IMR-90 (cell line): ENCODE measurements at regions not wholly inside any gene's neighbourhood (a gene's known extent, or its start where the extent isn't known, plus 50 kb on each side); places are given as distances from the start of the nearest gene placed in this dataset.
"Not testable (repeated sequence)": the region's sequence is repeated elsewhere in the genome, so short reads cannot be mapped to it uniquely, and the experiment has no call there.

Experiments used
- ATAC-seq: fragments of 200-7000 bp; cut with Tn5 transposase; 2 replicates; pipeline ENCODE4 v1.9.1; 2020; ENCODE audit warnings: low read depth, mild to moderate bottlenecking, moderate library complexity
- BruUV-seq: library from RNA; stranded (reverse); fragments of 400-500 nt; replicated peaks from 2 replicates; lab custom pipeline; 2021; lab: Mats Ljungman, UMichigan
- CTCF ChIA-PET: fragments of 300-600 bp; formaldehyde crosslinking; extraction: SDS; loops from one replicate; lab custom pipeline; 2021; ENCODE audit warnings: antibody characterized with exemption; lab: Yijun Ruan, JAX
- POLR2A ChIA-PET: fragments of 300-600 bp; sonication (Branson Sonifier 250); formaldehyde crosslinking; loops from one replicate; lab custom pipeline; 2022; ENCODE audit warnings: antibody characterized with exemption; ENCODE audit not compliant: unreplicated experiment; lab: Charles Lee
- DNase-seq: peaks from one replicate; pipeline ENCODE4 v3.0.0; 2013
- H2AFZ ChIP-seq: replicated peaks from 2 replicates; pipeline ENCODE3; 2013; ENCODE audit warnings: low read length, mild to moderate bottlenecking; ENCODE audit not compliant: poor library complexity
- H2AK5ac ChIP-seq: 2 replicates; pipeline ENCODE4 v1.6.1; 2013; ENCODE audit warnings: low read depth, low read length, inconsistent platforms
- H2AK9ac ChIP-seq: replicated peaks from 2 replicates; pipeline ENCODE3; 2013; ENCODE audit warnings: mild to moderate bottlenecking, low read depth, low read length, moderate library complexity; ENCODE audit not compliant: poor library complexity
- H2BK120ac ChIP-seq: 2 replicates; pipeline ENCODE4 v1.6.1; 2013; ENCODE audit warnings: low read depth, low read length, inconsistent platforms
- H2BK15ac ChIP-seq: 3 replicates; pipeline ENCODE4 v1.6.1; 2013; ENCODE audit warnings: low read depth, low read length, inconsistent platforms
- H2BK20ac ChIP-seq: 2 replicates; pipeline ENCODE4 v1.6.1; 2013; ENCODE audit warnings: low read depth, mild to moderate bottlenecking, inconsistent platforms, low read length, moderate library complexity
- H2BK5ac ChIP-seq: 2 replicates; pipeline ENCODE4 v1.6.1; 2013; ENCODE audit warnings: mild to moderate bottlenecking, low read depth, low read length, inconsistent platforms; ENCODE audit not compliant: poor library complexity, severe bottlenecking
- H3K14ac ChIP-seq: replicated peaks from 2 replicates; pipeline ENCODE4 v1.6.1; 2013; ENCODE audit warnings: low read depth, low read length, inconsistent platforms
- H3K18ac ChIP-seq: 2 replicates; pipeline ENCODE4 v1.6.1; 2013; ENCODE audit warnings: low read depth, low read length, control low read depth
- H3K23ac ChIP-seq: 2 replicates; pipeline ENCODE4 v1.6.1; 2013; ENCODE audit warnings: low read depth, low read length, inconsistent platforms
- H3K27ac ChIP-seq: 2 replicates; pipeline ENCODE4 v1.5.1; 2013; ENCODE audit warnings: mild to moderate bottlenecking, control low read depth, low read length; ENCODE audit not compliant: insufficient read depth
- H3K27me3 ChIP-seq: 2 replicates; pipeline ENCODE4 v1.6.1; 2013; ENCODE audit warnings: low read length; ENCODE audit not compliant: control insufficient read depth, insufficient read depth
- H3K36me3 ChIP-seq: 2 replicates; pipeline ENCODE4 v1.6.1; 2013; ENCODE audit warnings: low read length, mixed read lengths; ENCODE audit not compliant: control insufficient read depth, insufficient read depth
- H3K4ac ChIP-seq: 2 replicates; pipeline ENCODE4 v1.6.1; 2013; ENCODE audit warnings: low read depth, low read length, inconsistent platforms
- H3K4me1 ChIP-seq: 2 replicates; pipeline ENCODE4 v1.6.1; 2013; ENCODE audit warnings: low read length, mixed read lengths; ENCODE audit not compliant: control insufficient read depth, insufficient read depth
- H3K4me2 ChIP-seq: 2 replicates; pipeline ENCODE4 v1.6.1; 2013; ENCODE audit warnings: low read depth, mild to moderate bottlenecking, control low read depth, low read length, moderate library complexity
- H3K4me3 ChIP-seq: 2 replicates; pipeline ENCODE4 v1.5.1; 2013; ENCODE audit warnings: low read depth, mild to moderate bottlenecking, control low read depth, low read length, moderate library complexity; ENCODE audit not compliant: insufficient read depth
- H3K56ac ChIP-seq: 2 replicates; pipeline ENCODE4 v1.6.1; 2013; ENCODE audit warnings: low read length, inconsistent platforms; ENCODE audit not compliant: insufficient read depth; ENCODE audit errors: extremely low read depth
- H3K79me1 ChIP-seq, 2 experiments: 2 replicates each; pipeline ENCODE4 v1.6.1; 2013; ENCODE audit warnings: low read length in 2 of 2, inconsistent platforms in 1 of 2, low read depth in 1 of 2
- H3K9ac ChIP-seq: 2 replicates; pipeline ENCODE4 v1.6.1; 2013; ENCODE audit warnings: low read depth, low read length, control low read depth
- H3K9me1 ChIP-seq: 2 replicates; pipeline ENCODE4 v1.6.1; 2013; ENCODE audit warnings: low read length, inconsistent platforms; ENCODE audit not compliant: insufficient read depth
- H3K9me3 ChIP-seq: 2 replicates; pipeline ENCODE4 v1.6.1; 2013; ENCODE audit warnings: low read length; ENCODE audit not compliant: control insufficient read depth, insufficient read depth
- H4K20me1 ChIP-seq: 2 replicates; pipeline ENCODE4 v1.6.1; 2013; ENCODE audit warnings: low read length, inconsistent platforms; ENCODE audit not compliant: insufficient read depth
- H4K5ac ChIP-seq: 2 replicates; pipeline ENCODE4 v1.6.1; 2013; ENCODE audit warnings: mild to moderate bottlenecking, low read depth, low read length, control low read depth
- H4K8ac ChIP-seq, 2 experiments: 2 replicates each; pipeline ENCODE4 v1.6.1; 2013; ENCODE audit warnings: low read depth in 2 of 2, low read length in 2 of 2, control low read depth in 1 of 2, inconsistent platforms in 1 of 2
- H4K91ac ChIP-seq: 2 replicates; pipeline ENCODE4 v1.6.1; 2013; ENCODE audit warnings: low read depth, low read length, inconsistent platforms; ENCODE audit not compliant: insufficient read depth
- CHD1 ChIP-seq: IDR thresholded peaks from 2 replicates; pipeline ENCODE4 v1.6.1; 2012; ENCODE audit warnings: low read depth, low read length, improper control_type of control experiment
- CTCF ChIP-seq: conservative IDR thresholded peaks from 2 replicates; pipeline ENCODE4 v1.5.1; 2012; ENCODE audit warnings: mild to moderate bottlenecking, low read depth, low read length, improper control_type of control experiment
- ELK1 ChIP-seq: fragments of 150-350 bp; IDR thresholded peaks from 2 replicates; pipeline ENCODE4 v1.6.1; 2016; ENCODE audit warnings: low read depth, mild to moderate bottlenecking, low read length, moderate library complexity, borderline replicate concordance
- RAD21 ChIP-seq: IDR thresholded peaks from 2 replicates; pipeline ENCODE4 v1.6.1; 2012; ENCODE audit warnings: low read length, improper control_type of control experiment
- RCOR1 ChIP-seq: IDR thresholded peaks from 2 replicates; pipeline ENCODE4 v1.6.1; 2012; ENCODE audit warnings: mild to moderate bottlenecking, low read length, improper control_type of control experiment; ENCODE audit not compliant: insufficient replicate concordance
- WGBS, 2 experiments: methylation state at CpG; one replicate each; pipeline versions ENCODE4 v1.1.5 to v1.1.7; 2013; ENCODE audit warnings: missing lambda C conversion rate in 2 of 2; ENCODE audit not compliant: insufficient read length in 1 of 2; ENCODE audit errors: extremely low coverage in 2 of 2; 5-methylcytosine and 5-hydroxymethylcytosine counted together
- dilution Hi-C: fragments of 300-500 bp; cut with HindIII; formaldehyde crosslinking; loops from one replicate; pipeline ENCODE4 v1.14.3; 2018; ENCODE audit warnings: low sequenced_read_pairs; ENCODE audit not compliant: unreplicated experiment
- in situ Hi-C: fragments of 300-500 bp; cut with MboI; formaldehyde crosslinking; loops from 3 replicates; pipeline ENCODE4 v1.14.3; 2019; ENCODE audit warnings: low sequenced_read_pairs, inconsistent platforms, mixed read lengths
- intact Hi-C: fragments of 100-400 bp; cut with micrococcal nuclease; formaldehyde crosslinking; loops from 2 replicates; pipeline ENCODE4 v1.10.0; 2022

GRCh38 chr15:38769492-38769891, 204.9 kb upstream of the RASGRP1 start:
- no peak for ATAC-seq
- Histone ChIP-seq H3K14ac (no peak overlapping the region), H2AFZ (no peak overlapping the region), H4K8ac (peak overlapping the region in 1 of 2 experiments; percentile 53; a peak in 1 of 4 replicates), H2BK15ac (peak overlapping the region; percentile 23; the same call in 1 of the 3 replicates), H4K5ac (no peak overlapping the region), H2AK9ac (no peak overlapping the region), H2BK120ac (peak overlapping the region; percentile 82), H3K23ac (peak overlapping the region; percentile 69; the same call in 1 of the 2 replicates), H3K9ac (no peak overlapping the region), H3K56ac (no peak overlapping the region), H3K4ac (peak overlapping the region; percentile 70), H3K9me3 (no peaks in the 10 kb centered on the region), H3K4me3 (no peak overlapping the region), H3K4me1 (0 out of 2 replicates have a peak, but pooled peaks cover 2% of the 10 kb centered on the region), H2BK5ac (no peak overlapping the region), H3K18ac (no peak overlapping the region), H3K4me2 (no peak overlapping the region), H3K27ac (no peak overlapping the region), H3K36me3 (no peaks in the 10 kb centered on the region), H2AK5ac (peak overlapping the region; percentile 26; the same call in 1 of the 2 replicates), H2BK20ac (peak overlapping the region; percentile 86; the same call in 1 of the 2 replicates), H4K20me1 (no peaks in the 10 kb centered on the region), H3K79me1 (no peaks in the 10 kb centered on the region), H3K27me3 (no peaks in the 10 kb centered on the region), H3K9me1 (no peaks in the 10 kb centered on the region), H4K91ac (0 out of 2 replicates have a peak overlapping the region, but pooled peaks have one; percentile 66)
- BruUV-seq = no TSS peak
- no peak for TF ChIP-seq RAD21
- no peak for TF ChIP-seq ELK1
- no peak for TF ChIP-seq RCOR1
- no peak for TF ChIP-seq CTCF
- TF ChIP-seq CHD1 = no peak
- intact Hi-C loops (no loop called here), dilution Hi-C loops (no loop called here), in situ Hi-C loops (no loop called here)
- no CpG with 5 or more reads among the region's 2 CpGs for WGBS, 2 experiments
- ChIA-PET CTCF (interaction anchor here (0.8 to 0.9 kb wide), 2 partner anchors 64 to 75 kb away, joined by 3 to 5 read pairs; no protein-coding TSS in a partner anchor), POLR2A (no interaction called here)
- no peak for DNase-seq

- H3K14ac ChIP-seq, H3K56ac ChIP-seq, H3K27me3 ChIP-seq, H3K9ac ChIP-seq, H2BK5ac ChIP-seq, H3K36me3 ChIP-seq, in situ Hi-C loops, ATAC-seq, H2BK120ac ChIP-seq, H3K79me1 ChIP-seq, dilution Hi-C loops, H2AK9ac ChIP-seq, H3K27ac ChIP-seq, H4K5ac ChIP-seq, H2AFZ ChIP-seq, POLR2A ChIA-PET, DNase-seq, CTCF ChIA-PET, H4K91ac ChIP-seq, H2AK5ac ChIP-seq, H3K4me1 ChIP-seq, H3K9me1 ChIP-seq, H2BK20ac ChIP-seq, H3K9me3 ChIP-seq, H3K23ac ChIP-seq, H4K8ac ChIP-seq, intact Hi-C loops, BruUV-seq, H2BK15ac ChIP-seq, H3K4ac ChIP-seq, H3K4me3 ChIP-seq, H3K4me2 ChIP-seq, H4K20me1 ChIP-seq, H3K18ac ChIP-seq: not testable (repeated sequence)
- no CpG with 5 or more reads among the region's 2 CpGs for WGBS, 2 experiments
Observed at GRCh38 chr15:38774076-38774475, 209.5 kb upstream of the RASGRP1 start.
